Small intestine (tissue), 7 donors: ENCODE measurements at regions not wholly inside any gene's neighbourhood (a gene's known extent, or its start where the extent isn't known, plus 50 kb on each side); places are given as distances from the start of the nearest gene placed in this dataset.
"Not testable (repeated sequence)": the region's sequence is repeated elsewhere in the genome, so short reads cannot be mapped to it uniquely, and the experiment has no call there.

ENCODE experiments used
- DNase-seq, 2 donors: peaks; one replicate each; pipeline versions ENCODE4 v3.0.0 to v3.0.0-alpha.2; 2013
- FAIRE-seq: peaks from 2 replicates; lab custom pipeline; 2012; peaks lifted over from hg19 to GRCh38; lab: Jason Lieb, UNC
- H3K27ac ChIP-seq, 3 donors: one replicate each; pipeline ENCODE4 v1.5.1; 2013; ENCODE audit warnings: low read length in 2 of 3, mild to moderate bottlenecking in 2 of 3, control low read depth in 1 of 3, inconsistent platforms in 1 of 3, low read depth in 1 of 3, moderate library complexity in 1 of 3
- H3K27me3 ChIP-seq, 3 donors: one replicate each; pipeline ENCODE4 v1.6.1; 2013; ENCODE audit warnings: low read length in 3 of 3, inconsistent platforms in 1 of 3; ENCODE audit not compliant: control insufficient read depth in 3 of 3, insufficient read depth in 3 of 3
- H3K36me3 ChIP-seq, 3 donors: one replicate each; pipeline ENCODE4 v1.6.1; 2013; ENCODE audit warnings: low read length in 3 of 3, inconsistent platforms in 1 of 3, low read depth in 1 of 3, mild to moderate bottlenecking in 1 of 3, moderate library complexity in 1 of 3; ENCODE audit not compliant: control insufficient read depth in 3 of 3, insufficient read depth in 2 of 3
- H3K4me1 ChIP-seq, 3 donors: one replicate each; pipeline ENCODE4 v1.6.1; 2013; ENCODE audit warnings: low read length in 2 of 3, inconsistent platforms in 1 of 3, low read depth in 1 of 3, mild to moderate bottlenecking in 1 of 3, moderate library complexity in 1 of 3; ENCODE audit not compliant: control insufficient read depth in 3 of 3, insufficient read depth in 2 of 3
- H3K4me3 ChIP-seq, 3 donors: one replicate each; pipeline ENCODE4 v1.5.1; 2013; ENCODE audit warnings: low read length in 3 of 3, control low read depth in 1 of 3, inconsistent platforms in 1 of 3, low read depth in 1 of 3, mild to moderate bottlenecking in 1 of 3, moderate library complexity in 1 of 3
- H3K9me3 ChIP-seq, 2 donors: one replicate each; pipeline ENCODE4 v1.6.1; 2013; ENCODE audit warnings: low read depth in 1 of 2, low read length in 1 of 2; ENCODE audit not compliant: control insufficient read depth in 2 of 2, insufficient read depth in 1 of 2
- WGBS, 3 donors: extraction: QIAGEN DNeasy Blood & Tissue Kit; methylation state at CpG; one replicate each; pipeline ENCODE4 v1.1.7; 2013; 5-methylcytosine and 5-hydroxymethylcytosine counted together
- donor health status: healthy with polysubstance abuse.
- donor health status: control.
- donor health status: control.
- donor health status: Bipolar disorder and iron deficiency.
- donor health status: healthy.

- not testable (repeated sequence) for H3K27ac ChIP-seq, H3K27me3 ChIP-seq, H3K4me3 ChIP-seq, H3K4me1 ChIP-seq, FAIRE-seq, DNase-seq, H3K9me3 ChIP-seq, H3K36me3 ChIP-seq
- WGBS, 3 donors, result 41 to 75% (median 62%) methylated on average over 5 of the region's 5 CpGs
These were observed 861.1 kb upstream of the INTU start for GRCh38 chr4:126771618-126772017.

DNA sequence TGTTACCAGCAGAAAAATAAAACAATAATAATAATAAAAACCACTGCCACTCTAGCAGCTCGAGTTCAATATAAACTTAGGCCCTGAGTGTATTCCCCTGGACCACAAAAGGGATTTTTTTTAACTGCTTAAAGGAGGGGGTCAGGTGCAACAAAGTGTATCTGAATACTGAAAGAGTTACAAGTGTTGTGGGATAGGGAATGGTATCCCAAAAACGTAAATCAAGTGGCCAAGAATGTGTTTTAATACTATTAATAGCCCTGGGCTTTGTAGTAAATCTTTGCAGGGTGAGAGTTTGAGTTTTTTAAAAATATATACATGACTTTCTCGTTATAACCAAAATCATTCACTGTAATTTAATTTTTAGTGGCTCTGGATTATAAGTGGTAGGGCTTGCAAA, 860.1 kb upstream of the INTU start:
- no peaks in the 10 kb centered on the region for H3K36me3 ChIP-seq
- FAIRE-seq (no peak), DNase-seq (no peak)

GRCh38 chr4:126775485-126776106, 857.2 kb upstream of the INTU start:
- H3K9me3 ChIP-seq, result no peaks in the 10 kb centered on the region

More for the DNA sequence above, 860.1 kb upstream of the INTU start:
- Histone ChIP-seq H3K4me1 (no peaks in the 10 kb centered on the region), H3K9me3 (no peaks in the 10 kb centered on the region), H3K27ac (no peak overlapping the region), H3K27me3 (no peaks in the 10 kb centered on the region), H3K4me3 (no peak overlapping the region)
- 31 to 42% (median 33%) methylated on average over 3 of the region's 3 CpGs for WGBS, 3 donors

DNA sequence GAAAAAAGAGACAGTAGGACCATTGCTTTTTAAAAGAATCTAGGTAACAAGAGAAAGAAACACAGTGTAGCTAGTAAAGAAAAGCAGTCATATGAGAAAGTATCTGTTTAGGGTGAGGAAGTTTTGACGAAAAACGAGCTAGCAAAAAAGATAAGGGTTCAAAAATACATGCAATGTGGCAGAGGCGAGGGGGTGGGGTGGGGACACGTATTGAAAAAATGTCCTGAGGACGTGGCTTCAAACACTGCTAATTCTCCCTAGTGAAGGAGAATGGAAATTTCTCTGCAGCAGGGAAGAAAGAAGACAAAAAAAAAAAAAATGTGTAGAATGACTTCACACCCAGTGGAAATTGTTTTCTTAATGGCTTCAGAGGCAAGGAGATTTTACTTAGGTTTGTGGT, 856.4 kb upstream of the INTU start:
- DNase-seq, result no peak
- Histone ChIP-seq H3K36me3 (no peaks in the 10 kb centered on the region), H3K27ac (no peak overlapping the region), H3K4me3 (no peak overlapping the region), H3K9me3 (no peaks in the 10 kb centered on the region), H3K4me1 (no peaks in the 10 kb centered on the region), H3K27me3 (no peaks in the 10 kb centered on the region)
- no peak for FAIRE-seq
- WGBS, 3 donors, result 39 to 69% (median 48%) methylated on average over 5 of the region's 5 CpGs

More at GRCh38 chr4:126775485-126776106, 857.2 kb upstream of the INTU start:
- DNase-seq (no peak), FAIRE-seq (no peak)
- no peaks in the 10 kb centered on the region for H3K27me3 ChIP-seq
- no peaks in the 10 kb centered on the region for H3K4me1 ChIP-seq
- no peak overlapping the region for H3K4me3 ChIP-seq
- no peaks in the 10 kb centered on the region for H3K36me3 ChIP-seq
- WGBS, 3 donors, result 69 to 84% (median 77%) methylated on average over 5 of the region's 5 CpGs
- no peak overlapping the region for H3K27ac ChIP-seq

DNA sequence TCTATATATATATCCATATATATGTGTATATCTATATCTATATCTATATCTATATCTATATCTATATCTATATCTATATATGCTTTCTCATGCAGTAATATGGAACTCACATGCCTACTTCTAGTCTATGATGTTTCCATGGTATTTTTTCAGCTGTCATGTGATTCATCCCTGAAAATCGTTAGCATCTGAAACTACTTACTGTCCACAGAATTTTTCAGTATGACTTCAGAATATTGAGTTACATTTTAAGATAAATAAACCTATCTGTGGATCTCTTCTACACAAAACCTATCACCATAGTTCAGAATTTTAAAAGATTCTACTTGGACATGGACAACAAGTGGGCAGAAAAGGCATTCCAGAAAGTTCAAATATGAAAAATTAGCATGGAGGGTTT, 855.1 kb upstream of the INTU start:
- Histone ChIP-seq H3K27ac (no peak overlapping the region), H3K36me3 (no peaks in the 10 kb centered on the region), H3K4me3 (no peak overlapping the region), H3K4me1 (no peaks in the 10 kb centered on the region), H3K9me3 (no peaks in the 10 kb centered on the region), H3K27me3 (no peaks in the 10 kb centered on the region)
- 59 to 77% (median 65%) methylated on average over 1 of the region's 1 CpG for WGBS, 3 donors
- no peak for DNase-seq
- FAIRE-seq, result no peak

DNA sequence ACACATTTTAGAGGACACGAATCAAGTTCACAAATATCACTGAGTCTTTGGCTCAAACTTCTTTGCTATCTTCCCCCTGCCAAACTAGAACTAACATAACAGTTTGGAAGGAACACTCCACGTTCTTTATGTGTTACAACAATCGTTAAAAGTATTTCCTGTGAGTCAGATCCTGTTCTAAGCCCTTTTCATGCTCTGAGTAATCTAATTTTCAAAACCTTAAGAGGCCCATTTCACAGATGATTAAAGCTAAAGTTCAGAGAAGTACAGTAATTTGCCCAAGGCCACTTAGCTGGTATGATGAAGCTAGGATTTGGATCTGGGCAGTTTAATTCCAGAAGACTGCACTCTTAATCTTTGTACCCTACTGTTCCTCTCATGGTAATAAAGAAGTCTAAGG, 854.4 kb upstream of the INTU start:
- Histone ChIP-seq H3K27ac (no peak overlapping the region), H3K9me3 (no peaks in the 10 kb centered on the region), H3K36me3 (no peaks in the 10 kb centered on the region), H3K27me3 (no peaks in the 10 kb centered on the region), H3K4me1 (no peaks in the 10 kb centered on the region), H3K4me3 (no peak overlapping the region)
- DNase-seq (no peak), FAIRE-seq (no peak)
- 40 to 62% (median 55%) methylated on average over 3 of the region's 3 CpGs for WGBS, 3 donors

DNA sequence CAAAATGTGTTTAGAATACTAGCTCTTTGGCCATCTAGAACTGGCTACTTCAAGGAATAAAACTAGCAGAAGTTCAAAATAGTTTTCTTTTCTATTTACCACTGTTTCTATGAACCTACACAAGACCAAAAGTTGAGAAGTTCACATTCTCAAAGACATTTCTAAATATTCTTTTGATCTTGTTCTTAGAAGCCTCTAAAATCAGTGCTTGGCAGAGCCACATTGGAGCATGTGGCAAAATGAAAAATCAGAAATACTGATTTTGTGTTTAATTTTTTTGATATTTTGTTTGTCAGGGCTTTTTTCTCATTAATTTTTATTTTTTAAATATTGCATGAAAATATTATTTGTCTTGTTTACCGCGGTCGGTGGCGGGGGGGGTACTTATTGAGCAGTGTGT, 853.8 kb upstream of the INTU start:
- H3K27ac ChIP-seq, result no peak overlapping the region
- no peaks in the 10 kb centered on the region for H3K9me3 ChIP-seq
- DNase-seq, result no peak
- WGBS, 3 donors, result 94 to 97% (median 96%) methylated on average over 4 of the region's 4 CpGs
- H3K4me1 ChIP-seq, result no peaks in the 10 kb centered on the region
- no peak overlapping the region for H3K4me3 ChIP-seq
- FAIRE-seq, result no peak
- no peaks in the 10 kb centered on the region for H3K36me3 ChIP-seq
- H3K27me3 ChIP-seq, result no peaks in the 10 kb centered on the region

DNA sequence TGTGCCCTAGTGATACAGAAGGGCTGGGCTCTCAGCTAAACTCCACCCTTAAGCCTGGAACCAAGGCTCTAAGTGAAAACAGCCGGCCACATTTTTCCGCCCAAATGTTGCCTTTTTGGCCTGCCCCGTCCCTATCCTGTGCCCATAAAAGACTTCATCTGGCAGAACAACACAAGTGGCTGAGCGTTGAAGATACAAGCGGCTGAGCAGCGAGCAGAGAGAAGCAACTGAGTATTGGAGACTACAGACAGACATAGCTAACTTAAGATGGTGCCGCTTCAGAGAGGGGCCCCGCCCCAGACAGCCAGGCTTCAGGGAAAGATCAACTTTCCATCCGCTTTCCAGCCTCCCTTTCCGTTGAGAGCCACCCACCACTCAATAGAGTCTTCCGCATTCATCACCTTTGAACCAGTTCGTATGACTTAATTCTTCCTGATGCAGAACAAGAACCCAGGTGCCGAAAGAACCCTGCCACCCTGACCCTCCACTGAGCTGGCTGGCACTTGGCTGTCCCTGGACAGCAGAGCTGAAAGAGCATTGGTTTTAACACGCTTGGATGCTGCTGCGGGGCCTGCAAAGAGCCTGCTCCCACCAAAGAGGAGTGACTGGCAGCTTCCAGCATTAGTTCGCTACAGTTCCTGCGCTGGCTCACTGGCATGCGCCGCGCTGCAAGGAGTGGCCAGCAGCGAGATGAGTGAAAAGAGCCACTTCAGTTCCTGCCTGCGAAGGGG, 853.2 kb upstream of the INTU start:
- H3K4me1 ChIP-seq, result no peaks in the 10 kb centered on the region
- no peaks in the 10 kb centered on the region for H3K36me3 ChIP-seq
- WGBS, 3 donors, result 88 to 91% (median 91%) methylated on average over 22 of the region's 22 CpGs
- no peak overlapping the region for H3K4me3 ChIP-seq
- no peaks in the 10 kb centered on the region for H3K9me3 ChIP-seq
- no peak for FAIRE-seq
- H3K27ac ChIP-seq, result no peak overlapping the region
- no peak for DNase-seq
- H3K27me3 ChIP-seq, result no peaks in the 10 kb centered on the region
